ENCODE measurements at regions not wholly inside any gene's neighbourhood (a gene's known extent, or its start where the extent isn't known, plus 50 kb on each side); places are given as distances from the start of the nearest gene placed in this dataset.

- Mint-ChIP-seq H3K27me3 (no peaks in the 10 kb centered on the region), H3K4me3 (no peak overlapping the region), H3K4me1 (no peaks in the 10 kb centered on the region), H3K27ac (no peak overlapping the region), H3K9me3 (peaks cover 0 to 3% (median 3%) of the 10 kb centered on the region in 3 donors), H3K36me3 (peaks cover 2% of the 10 kb centered on the region)
These were observed 1119.7 kb upstream of the CNTNAP5 start for GRCh38 chr2:122905431-122905830.

GRCh38 chr2:122908159-122908558 is 1116.9 kb upstream of the CNTNAP5 start:
- Mint-ChIP-seq H3K27ac (no peak overlapping the region), H3K9me3 (peaks cover 5 to 10% (median 5%) of the 10 kb centered on the region in 3 donors), H3K36me3 (peaks cover 3% of the 10 kb centered on the region), H3K4me3 (no peak overlapping the region), H3K27me3 (no peaks in the 10 kb centered on the region), H3K4me1 (no peaks in the 10 kb centered on the region)

DNA sequence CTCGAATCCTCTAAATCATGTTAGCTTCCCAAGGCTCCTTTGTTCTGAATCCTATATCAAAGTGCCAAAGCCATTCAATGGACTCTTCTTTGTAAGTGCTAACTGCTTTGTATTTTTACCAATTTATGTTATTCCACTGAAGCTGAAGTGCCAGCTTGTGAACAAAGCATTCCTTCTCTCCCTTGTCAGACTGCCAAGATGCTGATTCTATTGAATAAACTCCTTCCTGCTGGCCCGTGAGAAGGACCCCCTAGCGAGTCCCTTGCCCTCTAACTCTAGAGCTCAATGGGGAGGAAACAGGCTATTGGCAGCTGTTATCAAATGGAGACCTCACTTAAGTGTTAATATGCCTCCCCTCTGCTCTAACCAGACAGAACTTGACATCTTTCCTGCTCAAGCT is 1097.9 kb upstream of the CNTNAP5 start:
- Mint-ChIP-seq H3K27ac (no peak overlapping the region), H3K4me1 (no peaks in the 10 kb centered on the region), H3K9me3 (peaks cover 3 to 10% (median 6%) of the 10 kb centered on the region in 3 donors), H3K4me3 (no peak overlapping the region), H3K27me3 (no peaks in the 10 kb centered on the region), H3K36me3 (no peaks in the 10 kb centered on the region)

- Mint-ChIP-seq H3K36me3 (no peaks in the 10 kb centered on the region), H3K9me3 (peaks cover 3 to 10% (median 6%) of the 10 kb centered on the region in 3 donors), H3K4me1 (no peaks in the 10 kb centered on the region), H3K4me3 (no peak overlapping the region), H3K27me3 (no peaks in the 10 kb centered on the region), H3K27ac (no peak overlapping the region)
These were observed 1097.2 kb upstream of the CNTNAP5 start for GRCh38 chr2:122927710-122928557.

DNA sequence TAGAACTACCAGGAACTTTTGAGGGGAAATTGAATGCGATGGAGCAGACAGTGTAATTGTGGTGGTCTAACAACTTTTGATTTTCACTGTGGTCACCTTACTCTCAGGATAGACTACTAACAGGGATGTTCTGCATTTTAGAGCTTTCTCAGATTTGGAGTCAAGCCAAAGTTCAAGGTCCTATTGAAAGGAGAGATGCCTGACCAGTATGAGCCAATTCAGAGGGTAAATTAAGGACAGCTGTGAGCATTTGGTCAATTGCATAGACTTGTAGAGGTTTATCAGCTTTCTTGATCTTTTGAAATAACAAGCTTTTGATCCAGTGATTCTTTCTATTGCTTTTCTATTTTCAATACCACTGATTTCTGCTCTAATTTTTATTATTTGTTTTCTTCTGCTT is 1095.7 kb upstream of the CNTNAP5 start:
- Mint-ChIP-seq H3K27ac (no peak overlapping the region), H3K4me1 (no peaks in the 10 kb centered on the region), H3K36me3 (no peaks in the 10 kb centered on the region), H3K4me3 (no peak overlapping the region), H3K27me3 (no peaks in the 10 kb centered on the region), H3K9me3 (peaks cover 6 to 9% (median 8%) of the 10 kb centered on the region in 3 donors)

GRCh38 chr2:122935506-122935905 is 1089.6 kb upstream of the CNTNAP5 start:
- H3K27ac Mint-ChIP-seq: no peak overlapping the region
- H3K36me3 Mint-ChIP-seq: no peaks in the 10 kb centered on the region
- H3K9me3 Mint-ChIP-seq: peaks cover 0 to 9% (median 9%) of the 10 kb centered on the region in 3 donors
- no peaks in the 10 kb centered on the region for H3K4me1 Mint-ChIP-seq
- H3K4me3 Mint-ChIP-seq: no peak overlapping the region
- H3K27me3 Mint-ChIP-seq: no peaks in the 10 kb centered on the region

GRCh38 chr2:122939796-122940195 is 1085.3 kb upstream of the CNTNAP5 start:
- H3K4me1 Mint-ChIP-seq: no peaks in the 10 kb centered on the region
- H3K4me3 Mint-ChIP-seq: no peak overlapping the region
- no peak overlapping the region for H3K27ac Mint-ChIP-seq
- H3K9me3 Mint-ChIP-seq: peaks cover 0 to 6% (median 5%) of the 10 kb centered on the region in 3 donors
- H3K27me3 Mint-ChIP-seq: no peaks in the 10 kb centered on the region
- H3K36me3 Mint-ChIP-seq: no peaks in the 10 kb centered on the region

DNA sequence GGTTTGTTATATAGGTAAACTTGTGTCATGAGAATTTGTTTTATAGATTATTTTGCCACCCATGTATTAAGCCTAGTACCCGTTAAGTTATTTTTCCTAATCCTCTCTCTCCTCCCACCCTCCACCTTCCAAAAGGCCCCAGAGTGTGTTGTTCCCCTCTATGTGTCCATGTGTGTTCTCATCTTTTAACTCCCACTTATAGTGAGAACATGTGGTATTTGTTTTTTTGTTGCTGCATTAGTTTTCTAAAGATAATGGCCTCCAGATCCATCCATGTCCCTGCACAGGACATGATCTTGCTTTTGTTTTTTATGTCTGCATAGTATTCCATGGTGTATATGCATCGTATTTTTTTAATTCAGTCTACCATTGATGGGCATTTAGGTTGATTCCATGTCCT is 1075.6 kb upstream of the CNTNAP5 start:
- Mint-ChIP-seq H3K9me3 (peaks cover 3 to 9% (median 7%) of the 10 kb centered on the region in 3 donors), H3K36me3 (no peaks in the 10 kb centered on the region), H3K4me1 (no peaks in the 10 kb centered on the region), H3K4me3 (no peak overlapping the region), H3K27me3 (no peaks in the 10 kb centered on the region), H3K27ac (no peak overlapping the region)

GRCh38 chr2:122955776-122956175 is 1069.3 kb upstream of the CNTNAP5 start:
- peaks cover 0 to 5% (median 0%) of the 10 kb centered on the region in 3 donors for H3K9me3 Mint-ChIP-seq
- H3K27ac Mint-ChIP-seq: no peak overlapping the region
- no peak overlapping the region for H3K4me3 Mint-ChIP-seq
- no peaks in the 10 kb centered on the region for H3K36me3 Mint-ChIP-seq
- H3K4me1 Mint-ChIP-seq: no peaks in the 10 kb centered on the region
- no peaks in the 10 kb centered on the region for H3K27me3 Mint-ChIP-seq

GRCh38 chr2:122960759-122961641 is 1064.1 kb upstream of the CNTNAP5 start:
- Mint-ChIP-seq H3K27me3 (no peaks in the 10 kb centered on the region), H3K36me3 (no peaks in the 10 kb centered on the region), H3K4me3 (no peak overlapping the region), H3K9me3 (peaks cover 2 to 4% (median 2%) of the 10 kb centered on the region in 3 donors), H3K4me1 (no peaks in the 10 kb centered on the region), H3K27ac (no peak overlapping the region)

- Mint-ChIP-seq H3K4me1 (no peaks in the 10 kb centered on the region), H3K27me3 (no peaks in the 10 kb centered on the region), H3K36me3 (no peaks in the 10 kb centered on the region), H3K27ac (no peak overlapping the region), H3K4me3 (no peak overlapping the region), H3K9me3 (peaks cover 7 to 20% (median 7%) of the 10 kb centered on the region in 3 donors)
These were observed 1058.6 kb upstream of the CNTNAP5 start for GRCh38 chr2:122966461-122966860.

DNA sequence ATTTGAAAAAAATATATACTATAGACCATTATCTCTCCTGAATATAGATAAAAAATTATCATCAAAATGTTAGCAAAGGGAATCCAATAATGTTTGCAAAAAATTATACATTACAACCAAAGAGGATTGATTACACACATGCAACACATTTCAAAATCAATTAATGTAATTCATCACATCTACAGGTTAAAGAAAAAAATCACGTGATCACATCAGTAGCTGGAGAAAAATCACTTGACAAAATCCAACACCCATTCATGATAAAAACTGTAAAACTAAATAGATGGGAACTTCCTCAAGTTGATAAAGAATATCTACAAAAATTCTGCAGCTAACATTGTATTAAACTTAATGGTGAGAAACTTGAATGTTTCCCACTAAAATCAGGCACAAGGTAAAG is 1047.5 kb upstream of the CNTNAP5 start:
- Mint-ChIP-seq H3K9me3 (peaks cover 5 to 10% (median 7%) of the 10 kb centered on the region in 3 donors), H3K27me3 (no peaks in the 10 kb centered on the region), H3K4me3 (no peak overlapping the region), H3K36me3 (no peaks in the 10 kb centered on the region), H3K27ac (no peak overlapping the region), H3K4me1 (no peaks in the 10 kb centered on the region)

- Mint-ChIP-seq H3K4me3 (no peak overlapping the region), H3K9me3 (peaks cover 8 to 17% (median 12%) of the 10 kb centered on the region in 3 donors), H3K4me1 (no peaks in the 10 kb centered on the region), H3K27me3 (no peaks in the 10 kb centered on the region), H3K36me3 (no peaks in the 10 kb centered on the region), H3K27ac (peak overlapping the region in 1 of 3 donors; percentile 35)
These were observed 1044.4 kb upstream of the CNTNAP5 start for GRCh38 chr2:122980671-122981070.

- H3K4me3 Mint-ChIP-seq: no peak overlapping the region
- H3K27ac Mint-ChIP-seq: no peak overlapping the region
- H3K4me1 Mint-ChIP-seq: no peaks in the 10 kb centered on the region
- no peaks in the 10 kb centered on the region for H3K27me3 Mint-ChIP-seq
- H3K9me3 Mint-ChIP-seq: peaks cover 8 to 17% (median 10%) of the 10 kb centered on the region in 3 donors
- H3K36me3 Mint-ChIP-seq: no peaks in the 10 kb centered on the region
These were observed 1042.2 kb upstream of the CNTNAP5 start for GRCh38 chr2:122982936-122983335.
